GM23338 (cell line): ENCODE measurements at regions not wholly inside any gene's neighbourhood (a gene's known extent, or its start where the extent isn't known, plus 50 kb on each side); places are given as distances from the start of the nearest gene placed in this dataset.

Experiments used
- ATAC-seq: fragments of 200-7000 bp; cut with Tn5 transposase; 3 replicates; pipeline ENCODE4 v1.9.1; 2020
- DNase-seq: peaks from one replicate; pipeline ENCODE4 v3.0.0-alpha.2; 2015; ENCODE audit warnings: low spot score
- H2AFZ ChIP-seq: fragments of 200-600 bp; sonication (generic); 2 replicates; pipeline ENCODE4 v1.8.0; 2016; ENCODE audit warnings: antibody characterized with exemption, mild to moderate bottlenecking, moderate library complexity
- H3F3A ChIP-seq: fragments of 200-600 bp; sonication (generic); replicated peaks from 2 replicates; pipeline ENCODE4 v1.8.0; 2017; ENCODE audit warnings: antibody characterized with exemption, mixed run types, low read depth
- H3K27ac ChIP-seq: fragments of 200-600 bp; sonication (generic); 2 replicates; pipeline ENCODE4 v1.6.1; 2016; ENCODE audit warnings: low read depth
- H3K27me3 ChIP-seq: fragments of 200-600 bp; sonication (generic); 2 replicates; pipeline ENCODE4 v1.8.0; 2016; ENCODE audit warnings: mild to moderate bottlenecking, mixed run types, moderate library complexity; ENCODE audit not compliant: insufficient read depth
- H3K36me3 ChIP-seq: fragments of 200-600 bp; sonication (generic); 2 replicates; pipeline ENCODE4 v1.8.0; 2016; ENCODE audit warnings: mild to moderate bottlenecking; ENCODE audit not compliant: insufficient read depth
- H3K4me1 ChIP-seq: fragments of 200-600 bp; sonication (generic); 2 replicates; pipeline ENCODE4 v1.8.0; 2016; ENCODE audit warnings: mild to moderate bottlenecking, moderate library complexity; ENCODE audit not compliant: insufficient read depth
- H3K4me2 ChIP-seq: fragments of 200-600 bp; sonication (generic); 2 replicates; pipeline ENCODE4 v1.7.1; 2017; ENCODE audit warnings: mixed run types
- H3K4me3 ChIP-seq: fragments of 200-600 bp; sonication (generic); 2 replicates; pipeline ENCODE4 v1.6.1; 2016; ENCODE audit warnings: mixed run types
- H3K79me2 ChIP-seq: fragments of 200-600 bp; sonication (generic); replicated peaks from 2 replicates; pipeline ENCODE4 v1.8.0; 2017; ENCODE audit warnings: mild to moderate bottlenecking; ENCODE audit not compliant: insufficient read depth
- H3K9me2 ChIP-seq: fragments of 200-600 bp; sonication (generic); 2 replicates; pipeline ENCODE4 v1.8.0; 2017; ENCODE audit not compliant: insufficient read depth
- H4K20me1 ChIP-seq: fragments of 200-600 bp; sonication (generic); replicated peaks from 2 replicates; pipeline ENCODE4 v1.8.0; 2017; ENCODE audit warnings: mild to moderate bottlenecking; ENCODE audit not compliant: insufficient read depth
- H3K27ac Mint-ChIP-seq: 2 replicates; pipeline ENCODE4 v1.8.0; 2020; ENCODE audit warnings: inconsistent platforms, mild to moderate bottlenecking, moderate library complexity, mixed read lengths
- H3K27me3 Mint-ChIP-seq: 3 replicates; pipeline ENCODE4 v1.8.0; 2022; ENCODE audit warnings: low read depth, mild to moderate bottlenecking, moderate library complexity, mixed read lengths, inconsistent platforms; ENCODE audit not compliant: insufficient read depth, poor library complexity
- H3K36me3 Mint-ChIP-seq: 3 replicates; pipeline ENCODE4 v1.8.0; 2021; ENCODE audit warnings: low read depth, mild to moderate bottlenecking, inconsistent platforms, moderate library complexity, mixed read lengths
- H3K4me1 Mint-ChIP-seq: 3 replicates; pipeline ENCODE4 v1.8.0; 2020; ENCODE audit warnings: mild to moderate bottlenecking, inconsistent platforms, mixed read lengths
- H3K4me3 Mint-ChIP-seq: 3 replicates; pipeline ENCODE4 v1.8.0; 2021; ENCODE audit warnings: moderate library complexity, mild to moderate bottlenecking, inconsistent platforms, mixed read lengths
- H3K9me3 Mint-ChIP-seq: 3 replicates; pipeline ENCODE4 v1.8.0; 2020; ENCODE audit warnings: moderate library complexity, mild to moderate bottlenecking, inconsistent platforms, mixed read lengths
- CREB1 ChIP-seq: fragments of 250-450 bp; sonication (Bioruptor Pico); IDR thresholded peaks from 2 replicates; pipeline ENCODE4 v1.5.0; 2020; ENCODE audit warnings: low read depth, mild to moderate bottlenecking, moderate library complexity
- EZH2 ChIP-seq: fragments of 200-600 bp; sonication (generic); IDR thresholded peaks from one replicate; pipeline ENCODE4 v1.8.0; 2017; ENCODE audit warnings: antibody characterized with exemption, mild to moderate bottlenecking, low read depth; ENCODE audit not compliant: unreplicated experiment
- EZH2phosphoT487 ChIP-seq: fragments of 200-600 bp; sonication (generic); IDR thresholded peaks from one replicate; pipeline ENCODE4 v1.8.1; 2018; ENCODE audit warnings: antibody characterized with exemption; ENCODE audit not compliant: unreplicated experiment
- JUNB ChIP-seq: IDR thresholded peaks from one replicate; pipeline ENCODE4 v1.6.1; 2016; ENCODE audit warnings: antibody characterized with exemption; ENCODE audit not compliant: unreplicated experiment
- NANOG ChIP-seq: IDR thresholded peaks from 2 replicates; pipeline ENCODE4 v1.6.1; 2016; ENCODE audit warnings: antibody characterized with exemption, borderline replicate concordance
- POLR2AphosphoS5 ChIP-seq: IDR thresholded peaks from 2 replicates; pipeline ENCODE4 v1.6.1; 2016; ENCODE audit warnings: antibody characterized with exemption, low read depth
- STAT1 ChIP-seq: IDR thresholded peaks from one replicate; pipeline ENCODE4 v1.6.1; 2016; ENCODE audit warnings: antibody characterized with exemption; ENCODE audit not compliant: unreplicated experiment
- ZNF114 ChIP-seq: fragments of 250-450 bp; sonication (Bioruptor Pico); IDR thresholded peaks from 2 replicates; pipeline ENCODE4 v1.5.0; 2020; ENCODE audit warnings: mild to moderate bottlenecking, moderate library complexity
- ZNF331 ChIP-seq: fragments of 250-450 bp; sonication (Bioruptor Pico); IDR thresholded peaks from 2 replicates; pipeline ENCODE4 v1.5.0; 2020; ENCODE audit warnings: low read depth, mild to moderate bottlenecking, moderate library complexity
- TF ChIP-seq, protein P1 (sequence below): fragments of 250-450 bp; sonication (Bioruptor Pico); IDR thresholded peaks from 2 replicates; pipeline ENCODE4 v1.5.0; 2020; ENCODE audit warnings: mild to moderate bottlenecking, moderate library complexity
- TF ChIP-seq, protein P2 (sequence below): IDR thresholded peaks from 2 replicates; pipeline ENCODE4 v1.6.1; 2016; ENCODE audit warnings: antibody characterized with exemption
- TF ChIP-seq, protein P3 (sequence below), 2 experiments: fragments of 200-600 bp in 1 of 2; sonication (generic) in 1 of 2; conservative IDR thresholded peaks; 2 replicates each; pipeline versions ENCODE4 v1.5.1 to v1.6.1; 2016 to 2017; ENCODE audit warnings: antibody characterized with exemption in 2 of 2, low read depth in 2 of 2, mild to moderate bottlenecking in 2 of 2, moderate library complexity in 1 of 2
- TF ChIP-seq, protein P4 (sequence below): IDR thresholded peaks from one replicate; pipeline ENCODE4 v1.6.1; 2018; ENCODE audit warnings: antibody characterized with exemption; ENCODE audit not compliant: unreplicated experiment

DNA sequence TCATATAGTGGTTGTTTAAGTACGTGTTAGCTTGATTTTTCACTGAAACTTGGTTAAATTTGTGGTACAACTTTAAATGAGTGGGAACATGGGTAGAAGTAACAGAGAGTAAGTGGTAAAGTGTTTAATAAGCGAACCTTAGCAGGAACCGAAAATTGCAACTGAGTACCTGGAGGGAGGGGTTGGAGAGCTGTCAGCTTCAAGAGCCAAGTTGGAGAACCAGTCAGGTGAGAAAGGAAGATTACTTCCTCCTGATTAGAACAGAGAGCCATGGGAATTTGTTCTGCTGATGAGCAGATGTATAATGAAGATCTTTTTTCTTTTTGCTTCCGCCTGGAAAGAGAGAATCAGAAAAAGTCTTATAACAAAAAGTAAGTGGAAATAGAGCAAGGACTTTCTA lies 158.4 kb upstream of the CDH7 start:
- no peak overlapping the region; the same call in 1 of the 2 replicates for H3K4me2 ChIP-seq
- no peak overlapping the region for H2AFZ ChIP-seq
- TF ChIP-seq ZNF114 (CRISPR knock-in tag) = no peak
- no peak for TF ChIP-seq EZH2
- TF ChIP-seq, protein P1, sequence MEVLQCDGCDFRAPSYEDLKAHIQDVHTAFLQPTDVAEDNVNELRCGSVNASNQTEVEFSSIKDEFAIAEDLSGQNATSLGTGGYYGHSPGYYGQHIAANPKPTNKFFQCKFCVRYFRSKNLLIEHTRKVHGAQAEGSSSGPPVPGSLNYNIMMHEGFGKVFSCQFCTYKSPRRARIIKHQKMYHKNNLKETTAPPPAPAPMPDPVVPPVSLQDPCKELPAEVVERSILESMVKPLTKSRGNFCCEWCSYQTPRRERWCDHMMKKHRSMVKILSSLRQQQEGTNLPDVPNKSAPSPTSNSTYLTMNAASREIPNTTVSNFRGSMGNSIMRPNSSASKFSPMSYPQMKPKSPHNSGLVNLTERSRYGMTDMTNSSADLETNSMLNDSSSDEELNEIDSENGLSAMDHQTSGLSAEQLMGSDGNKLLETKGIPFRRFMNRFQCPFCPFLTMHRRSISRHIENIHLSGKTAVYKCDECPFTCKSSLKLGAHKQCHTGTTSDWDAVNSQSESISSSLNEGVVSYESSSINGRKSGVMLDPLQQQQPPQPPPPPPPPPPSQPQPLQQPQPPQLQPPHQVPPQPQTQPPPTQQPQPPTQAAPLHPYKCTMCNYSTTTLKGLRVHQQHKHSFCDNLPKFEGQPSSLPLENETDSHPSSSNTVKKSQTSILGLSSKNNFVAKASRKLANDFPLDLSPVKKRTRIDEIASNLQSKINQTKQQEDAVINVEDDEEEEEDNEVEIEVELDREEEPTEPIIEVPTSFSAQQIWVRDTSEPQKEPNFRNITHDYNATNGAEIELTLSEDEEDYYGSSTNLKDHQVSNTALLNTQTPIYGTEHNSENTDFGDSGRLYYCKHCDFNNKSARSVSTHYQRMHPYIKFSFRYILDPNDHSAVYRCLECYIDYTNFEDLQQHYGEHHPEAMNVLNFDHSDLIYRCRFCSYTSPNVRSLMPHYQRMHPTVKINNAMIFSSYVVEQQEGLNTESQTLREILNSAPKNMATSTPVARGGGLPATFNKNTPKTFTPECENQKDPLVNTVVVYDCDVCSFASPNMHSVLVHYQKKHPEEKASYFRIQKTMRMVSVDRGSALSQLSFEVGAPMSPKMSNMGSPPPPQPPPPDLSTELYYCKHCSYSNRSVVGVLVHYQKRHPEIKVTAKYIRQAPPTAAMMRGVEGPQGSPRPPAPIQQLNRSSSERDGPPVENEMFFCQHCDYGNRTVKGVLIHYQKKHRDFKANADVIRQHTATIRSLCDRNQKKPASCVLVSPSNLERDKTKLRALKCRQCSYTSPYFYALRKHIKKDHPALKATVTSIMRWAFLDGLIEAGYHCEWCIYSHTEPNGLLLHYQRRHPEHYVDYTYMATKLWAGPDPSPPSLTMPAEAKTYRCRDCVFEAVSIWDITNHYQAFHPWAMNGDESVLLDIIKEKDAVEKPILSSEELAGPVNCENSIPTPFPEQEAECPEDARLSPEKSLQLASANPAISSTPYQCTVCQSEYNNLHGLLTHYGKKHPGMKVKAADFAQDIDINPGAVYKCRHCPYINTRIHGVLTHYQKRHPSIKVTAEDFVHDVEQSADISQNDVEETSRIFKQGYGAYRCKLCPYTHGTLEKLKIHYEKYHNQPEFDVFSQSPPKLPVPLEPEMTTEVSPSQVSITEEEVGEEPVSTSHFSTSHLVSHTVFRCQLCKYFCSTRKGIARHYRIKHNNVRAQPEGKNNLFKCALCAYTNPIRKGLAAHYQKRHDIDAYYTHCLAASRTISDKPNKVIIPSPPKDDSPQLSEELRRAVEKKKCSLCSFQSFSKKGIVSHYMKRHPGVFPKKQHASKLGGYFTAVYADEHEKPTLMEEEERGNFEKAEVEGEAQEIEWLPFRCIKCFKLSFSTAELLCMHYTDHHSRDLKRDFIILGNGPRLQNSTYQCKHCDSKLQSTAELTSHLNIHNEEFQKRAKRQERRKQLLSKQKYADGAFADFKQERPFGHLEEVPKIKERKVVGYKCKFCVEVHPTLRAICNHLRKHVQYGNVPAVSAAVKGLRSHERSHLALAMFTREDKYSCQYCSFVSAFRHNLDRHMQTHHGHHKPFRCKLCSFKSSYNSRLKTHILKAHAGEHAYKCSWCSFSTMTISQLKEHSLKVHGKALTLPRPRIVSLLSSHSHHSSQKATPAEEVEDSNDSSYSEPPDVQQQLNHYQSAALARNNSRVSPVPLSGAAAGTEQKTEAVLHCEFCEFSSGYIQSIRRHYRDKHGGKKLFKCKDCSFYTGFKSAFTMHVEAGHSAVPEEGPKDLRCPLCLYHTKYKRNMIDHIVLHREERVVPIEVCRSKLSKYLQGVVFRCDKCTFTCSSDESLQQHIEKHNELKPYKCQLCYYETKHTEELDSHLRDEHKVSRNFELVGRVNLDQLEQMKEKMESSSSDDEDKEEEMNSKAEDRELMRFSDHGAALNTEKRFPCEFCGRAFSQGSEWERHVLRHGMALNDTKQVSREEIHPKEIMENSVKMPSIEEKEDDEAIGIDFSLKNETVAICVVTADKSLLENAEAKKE (CRISPR knock-in tag) = no peak
- TF ChIP-seq, protein P2, sequence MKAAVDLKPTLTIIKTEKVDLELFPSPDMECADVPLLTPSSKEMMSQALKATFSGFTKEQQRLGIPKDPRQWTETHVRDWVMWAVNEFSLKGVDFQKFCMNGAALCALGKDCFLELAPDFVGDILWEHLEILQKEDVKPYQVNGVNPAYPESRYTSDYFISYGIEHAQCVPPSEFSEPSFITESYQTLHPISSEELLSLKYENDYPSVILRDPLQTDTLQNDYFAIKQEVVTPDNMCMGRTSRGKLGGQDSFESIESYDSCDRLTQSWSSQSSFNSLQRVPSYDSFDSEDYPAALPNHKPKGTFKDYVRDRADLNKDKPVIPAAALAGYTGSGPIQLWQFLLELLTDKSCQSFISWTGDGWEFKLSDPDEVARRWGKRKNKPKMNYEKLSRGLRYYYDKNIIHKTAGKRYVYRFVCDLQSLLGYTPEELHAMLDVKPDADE = no peak
- TF ChIP-seq, protein P3, sequence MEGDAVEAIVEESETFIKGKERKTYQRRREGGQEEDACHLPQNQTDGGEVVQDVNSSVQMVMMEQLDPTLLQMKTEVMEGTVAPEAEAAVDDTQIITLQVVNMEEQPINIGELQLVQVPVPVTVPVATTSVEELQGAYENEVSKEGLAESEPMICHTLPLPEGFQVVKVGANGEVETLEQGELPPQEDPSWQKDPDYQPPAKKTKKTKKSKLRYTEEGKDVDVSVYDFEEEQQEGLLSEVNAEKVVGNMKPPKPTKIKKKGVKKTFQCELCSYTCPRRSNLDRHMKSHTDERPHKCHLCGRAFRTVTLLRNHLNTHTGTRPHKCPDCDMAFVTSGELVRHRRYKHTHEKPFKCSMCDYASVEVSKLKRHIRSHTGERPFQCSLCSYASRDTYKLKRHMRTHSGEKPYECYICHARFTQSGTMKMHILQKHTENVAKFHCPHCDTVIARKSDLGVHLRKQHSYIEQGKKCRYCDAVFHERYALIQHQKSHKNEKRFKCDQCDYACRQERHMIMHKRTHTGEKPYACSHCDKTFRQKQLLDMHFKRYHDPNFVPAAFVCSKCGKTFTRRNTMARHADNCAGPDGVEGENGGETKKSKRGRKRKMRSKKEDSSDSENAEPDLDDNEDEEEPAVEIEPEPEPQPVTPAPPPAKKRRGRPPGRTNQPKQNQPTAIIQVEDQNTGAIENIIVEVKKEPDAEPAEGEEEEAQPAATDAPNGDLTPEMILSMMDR (conservative IDR thresholded peaks at IDR 0.05; ENCODE audit: low read depth in 2 of 2) = no peak
- TF ChIP-seq EZH2phosphoT487 = no peak
- TF ChIP-seq ZNF331 = no peak
- TF ChIP-seq NANOG = no peak
- no peak for TF ChIP-seq STAT1
- TF ChIP-seq JUNB = no peak
- TF ChIP-seq CREB1 (CRISPR knock-in tag) = no peak
- TF ChIP-seq, protein P4, sequence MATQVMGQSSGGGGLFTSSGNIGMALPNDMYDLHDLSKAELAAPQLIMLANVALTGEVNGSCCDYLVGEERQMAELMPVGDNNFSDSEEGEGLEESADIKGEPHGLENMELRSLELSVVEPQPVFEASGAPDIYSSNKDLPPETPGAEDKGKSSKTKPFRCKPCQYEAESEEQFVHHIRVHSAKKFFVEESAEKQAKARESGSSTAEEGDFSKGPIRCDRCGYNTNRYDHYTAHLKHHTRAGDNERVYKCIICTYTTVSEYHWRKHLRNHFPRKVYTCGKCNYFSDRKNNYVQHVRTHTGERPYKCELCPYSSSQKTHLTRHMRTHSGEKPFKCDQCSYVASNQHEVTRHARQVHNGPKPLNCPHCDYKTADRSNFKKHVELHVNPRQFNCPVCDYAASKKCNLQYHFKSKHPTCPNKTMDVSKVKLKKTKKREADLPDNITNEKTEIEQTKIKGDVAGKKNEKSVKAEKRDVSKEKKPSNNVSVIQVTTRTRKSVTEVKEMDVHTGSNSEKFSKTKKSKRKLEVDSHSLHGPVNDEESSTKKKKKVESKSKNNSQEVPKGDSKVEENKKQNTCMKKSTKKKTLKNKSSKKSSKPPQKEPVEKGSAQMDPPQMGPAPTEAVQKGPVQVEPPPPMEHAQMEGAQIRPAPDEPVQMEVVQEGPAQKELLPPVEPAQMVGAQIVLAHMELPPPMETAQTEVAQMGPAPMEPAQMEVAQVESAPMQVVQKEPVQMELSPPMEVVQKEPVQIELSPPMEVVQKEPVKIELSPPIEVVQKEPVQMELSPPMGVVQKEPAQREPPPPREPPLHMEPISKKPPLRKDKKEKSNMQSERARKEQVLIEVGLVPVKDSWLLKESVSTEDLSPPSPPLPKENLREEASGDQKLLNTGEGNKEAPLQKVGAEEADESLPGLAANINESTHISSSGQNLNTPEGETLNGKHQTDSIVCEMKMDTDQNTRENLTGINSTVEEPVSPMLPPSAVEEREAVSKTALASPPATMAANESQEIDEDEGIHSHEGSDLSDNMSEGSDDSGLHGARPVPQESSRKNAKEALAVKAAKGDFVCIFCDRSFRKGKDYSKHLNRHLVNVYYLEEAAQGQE = no peak
- no peak for TF ChIP-seq POLR2AphosphoS5
- H3K27me3 ChIP-seq = no peaks in the 10 kb centered on the region
- no peak overlapping the region; the same call in 1 of the 2 replicates for H3K27ac Mint-ChIP-seq
- H3K4me3 Mint-ChIP-seq = no peak overlapping the region
- DNase-seq (peak; percentile 44), ATAC-seq (no peak; the same call in 2 of the 3 replicates)
- no peaks in the 10 kb centered on the region for H3K79me2 ChIP-seq
- no peaks in the 10 kb centered on the region for H3K27me3 Mint-ChIP-seq
- no peak overlapping the region for H3K4me3 ChIP-seq
- H3K4me1 ChIP-seq = no peaks in the 10 kb centered on the region; the same call in 1 of the 2 replicates
- H3K9me2 ChIP-seq = no peaks in the 10 kb centered on the region
- no peak overlapping the region for H3K27ac ChIP-seq
- no peaks in the 10 kb centered on the region for H3K9me3 Mint-ChIP-seq
- no peaks in the 10 kb centered on the region for H4K20me1 ChIP-seq
- H3K4me1 Mint-ChIP-seq = peaks cover 6% of the 10 kb centered on the region
- no peaks in the 10 kb centered on the region for H3F3A ChIP-seq
- H3K36me3 ChIP-seq = no peaks in the 10 kb centered on the region
- no peaks in the 10 kb centered on the region for H3K36me3 Mint-ChIP-seq
